Smooth muscle cell (in vitro differentiated cells): ENCODE measurements at regions not wholly inside any gene's neighbourhood (a gene's known extent, or its start where the extent isn't known, plus 50 kb on each side); places are given as distances from the start of the nearest gene placed in this dataset.

Experiments used
- DNase-seq: peaks from one replicate; lab custom pipeline; 2025; ENCODE audit not compliant: unreplicated experiment; lab: John Stamatoyannopoulos, UW
- H2AFZ ChIP-seq: fragments of 200-600 bp; sonication (generic); 2 replicates; pipeline ENCODE4 v1.6.0; 2016; ENCODE audit warnings: antibody characterized with exemption, low read depth, mild to moderate bottlenecking
- H3F3A ChIP-seq: fragments of 200-600 bp; sonication (generic); 2 replicates; pipeline ENCODE4 v1.6.0; 2017; ENCODE audit warnings: antibody characterized with exemption, low read depth
- H3K27ac ChIP-seq: fragments of 200-600 bp; sonication (generic); 2 replicates; pipeline ENCODE4 v1.5.1; 2016; ENCODE audit warnings: low read depth, mild to moderate bottlenecking
- H3K27me3 ChIP-seq: fragments of 200-600 bp; sonication (generic); 2 replicates; pipeline ENCODE4 v1.6.1; 2016; ENCODE audit warnings: low read depth, mild to moderate bottlenecking
- H3K36me3 ChIP-seq: fragments of 200-600 bp; sonication (generic); 2 replicates; pipeline ENCODE4 v1.5.1; 2016; ENCODE audit warnings: low read depth
- H3K4me1 ChIP-seq: fragments of 200-600 bp; sonication (generic); 2 replicates; pipeline ENCODE4 v1.5.1; 2016; ENCODE audit warnings: low read depth
- H3K4me2 ChIP-seq: fragments of 200-600 bp; sonication (generic); 2 replicates; pipeline ENCODE4 v1.6.0; 2016; ENCODE audit warnings: mild to moderate bottlenecking
- H3K4me3 ChIP-seq: fragments of 200-600 bp; sonication (generic); 2 replicates; pipeline ENCODE4 v1.5.1; 2016; ENCODE audit warnings: mild to moderate bottlenecking
- H3K79me2 ChIP-seq: fragments of 200-600 bp; sonication (generic); 2 replicates; pipeline ENCODE4 v1.6.0; 2016; ENCODE audit warnings: low read depth, mild to moderate bottlenecking
- H3K9ac ChIP-seq: fragments of 200-600 bp; sonication (generic); 2 replicates; pipeline ENCODE4 v1.6.0; 2016; ENCODE audit warnings: low read depth
- H3K9me3 ChIP-seq: fragments of 200-600 bp; sonication (generic); replicated peaks from 2 replicates; pipeline ENCODE4 v1.5.1; 2016; ENCODE audit warnings: low read depth
- H4K20me1 ChIP-seq: fragments of 200-600 bp; sonication (generic); 2 replicates; pipeline ENCODE4 v1.6.0; 2016; ENCODE audit warnings: low read depth
- CTCF ChIP-seq: fragments of 200-600 bp; sonication (generic); IDR thresholded peaks from 2 replicates; pipeline ENCODE4 v1.5.1; 2017; ENCODE audit warnings: borderline replicate concordance, mild to moderate bottlenecking, antibody characterized with exemption; ENCODE audit not compliant: insufficient read depth, poor library complexity, severe bottlenecking
- WGBS: methylation state at CpG from one replicate; pipeline ENCODE4 v1.1.7; 2016; ENCODE audit warnings: low lambda C conversion rate; 5-methylcytosine and 5-hydroxymethylcytosine counted together

- no peak for TF ChIP-seq CTCF
- 72% methylated on average over 4 of the region's 4 CpGs for WGBS
- H3K27ac ChIP-seq = no peak overlapping the region
These were observed 84.8 kb downstream of the NCR2 start for GRCh38 chr6:41420186-41420585.

GRCh38 chr6:41422161-41422560, 86.8 kb downstream of the NCR2 start:
- H3K9me3 ChIP-seq = no peaks in the 10 kb centered on the region
- H3K4me3 ChIP-seq = no peak overlapping the region
- H3K79me2 ChIP-seq = no peaks in the 10 kb centered on the region
- no peak overlapping the region for H3K4me2 ChIP-seq
- H3K36me3 ChIP-seq = no peaks in the 10 kb centered on the region
- TF ChIP-seq CTCF = no peak
- no peak overlapping the region for H2AFZ ChIP-seq
- DNase-seq = no peak
- WGBS = 79% methylated on average over 5 of the region's 5 CpGs
- peaks cover 1% of the 10 kb centered on the region for H3K4me1 ChIP-seq
- H3K27me3 ChIP-seq = peaks cover 63% of the 10 kb centered on the region
- no peak overlapping the region for H3K9ac ChIP-seq
- no peak overlapping the region for H3K27ac ChIP-seq
- H3F3A ChIP-seq = no peaks in the 10 kb centered on the region
- H4K20me1 ChIP-seq = no peaks in the 10 kb centered on the region

More at GRCh38 chr6:41420186-41420585, 84.8 kb downstream of the NCR2 start:
- H3K79me2 ChIP-seq = no peaks in the 10 kb centered on the region
- no peaks in the 10 kb centered on the region for H3K36me3 ChIP-seq
- H3F3A ChIP-seq = no peaks in the 10 kb centered on the region
- H3K9me3 ChIP-seq = no peaks in the 10 kb centered on the region
- no peaks in the 10 kb centered on the region for H4K20me1 ChIP-seq
- DNase-seq = no peak
- H3K9ac ChIP-seq = no peak overlapping the region
- H3K27me3 ChIP-seq = peaks cover 69% of the 10 kb centered on the region
- H3K4me1 ChIP-seq = no peaks in the 10 kb centered on the region
- no peak overlapping the region for H3K4me3 ChIP-seq
- no peak overlapping the region for H2AFZ ChIP-seq
- H3K4me2 ChIP-seq = no peak overlapping the region

GRCh38 chr6:41423002-41423401, 87.6 kb downstream of the NCR2 start:
- Histone ChIP-seq H3K27ac (no peak overlapping the region), H2AFZ (no peak overlapping the region), H3F3A (no peaks in the 10 kb centered on the region), H3K9me3 (no peaks in the 10 kb centered on the region), H3K79me2 (no peaks in the 10 kb centered on the region), H3K4me2 (no peak overlapping the region), H3K27me3 (peaks cover 63% of the 10 kb centered on the region), H3K36me3 (no peaks in the 10 kb centered on the region), H3K4me1 (peaks cover 9% of the 10 kb centered on the region), H3K4me3 (no peak overlapping the region), H3K9ac (no peak overlapping the region), H4K20me1 (no peaks in the 10 kb centered on the region)
- no peak for DNase-seq
- no peak for TF ChIP-seq CTCF

GRCh38 chr6:41424370-41425058, 89.1 kb downstream of the NCR2 start:
- peaks cover 56% of the 10 kb centered on the region for H3K27me3 ChIP-seq
- no peaks in the 10 kb centered on the region for H3K36me3 ChIP-seq
- H3K9me3 ChIP-seq = no peaks in the 10 kb centered on the region
- H3K4me2 ChIP-seq = no peak overlapping the region
- no peaks in the 10 kb centered on the region for H4K20me1 ChIP-seq
- no peak overlapping the region for H2AFZ ChIP-seq
- WGBS = 14% methylated on average over 4 of the region's 4 CpGs
- H3K79me2 ChIP-seq = no peaks in the 10 kb centered on the region
- no peak overlapping the region for H3K27ac ChIP-seq
- H3K9ac ChIP-seq = no peak overlapping the region
- no peak overlapping the region for H3K4me3 ChIP-seq
- peak; percentile 84 for TF ChIP-seq CTCF
- peaks cover 20% of the 10 kb centered on the region for H3K4me1 ChIP-seq
- DNase-seq = peak; percentile 63
- H3F3A ChIP-seq = no peaks in the 10 kb centered on the region
